SK-N-SH treated with all-trans-retinoic acid at 6 μM for 48 hours (cell line): ENCODE measurements at regions not wholly inside any gene's neighbourhood (a gene's known extent, or its start where the extent isn't known, plus 50 kb on each side); places are given as distances from the start of the nearest gene placed in this dataset.

Experiments
- ARNTL ChIP-seq: fragments of 450-650 bp; formaldehyde crosslinking; IDR thresholded peaks from 2 replicates; pipeline ENCODE4 v1.5.0; 2020; ENCODE audit warnings: low read depth, mild to moderate bottlenecking, moderate library complexity, borderline replicate concordance
- CSDC2 ChIP-seq: fragments of 250-450 bp; sonication (Bioruptor Pico); IDR thresholded peaks from 2 replicates; pipeline ENCODE4 v1.5.0; 2020; ENCODE audit warnings: mild to moderate bottlenecking, moderate library complexity
- CSRNP3 ChIP-seq: fragments of 250-450 bp; sonication (Bioruptor Pico); IDR thresholded peaks from 2 replicates; pipeline ENCODE4 v1.5.1; 2021; ENCODE audit warnings: mild to moderate bottlenecking, moderate library complexity
- PATZ1 ChIP-seq: fragments of 250-450 bp; sonication (Bioruptor Pico); IDR thresholded peaks from 2 replicates; pipeline ENCODE4 v1.8.0; 2020; ENCODE audit warnings: mild to moderate bottlenecking, moderate library complexity, borderline replicate concordance
- PPARA ChIP-seq: fragments of 250-450 bp; sonication (Bioruptor Pico); IDR thresholded peaks from 2 replicates; pipeline ENCODE4 v1.5.0; 2020; ENCODE audit warnings: mild to moderate bottlenecking, borderline replicate concordance
- TCF4 ChIP-seq: fragments of 250-450 bp; sonication (Bioruptor Pico); IDR thresholded peaks from 2 replicates; pipeline ENCODE4 v1.8.0; 2021; ENCODE audit warnings: mild to moderate bottlenecking, moderate library complexity, borderline replicate concordance
- TOX ChIP-seq: fragments of 250-450 bp; sonication (Bioruptor Pico); IDR thresholded peaks from 2 replicates; pipeline ENCODE4 v1.8.0; 2021; ENCODE audit warnings: mild to moderate bottlenecking, moderate library complexity, borderline replicate concordance
- TSHZ2 ChIP-seq: fragments of 250-450 bp; sonication (Bioruptor Pico); IDR thresholded peaks from 2 replicates; pipeline ENCODE4 v1.5.0; 2020; ENCODE audit warnings: mild to moderate bottlenecking, moderate library complexity
- ZFP30 ChIP-seq: fragments of 450-650 bp; formaldehyde crosslinking; IDR thresholded peaks from 2 replicates; pipeline ENCODE4 v1.5.0; 2022; ENCODE audit warnings: mild to moderate bottlenecking, moderate library complexity
- ZNF70 ChIP-seq: fragments of 450-650 bp; formaldehyde crosslinking; IDR thresholded peaks from 2 replicates; pipeline ENCODE4 v1.5.0; 2020; ENCODE audit warnings: mild to moderate bottlenecking, moderate library complexity
- ZNF8 ChIP-seq: fragments of 450-650 bp; formaldehyde crosslinking; IDR thresholded peaks from 2 replicates; pipeline ENCODE4 v1.5.0; 2020; ENCODE audit warnings: mild to moderate bottlenecking, moderate library complexity

GRCh38 chr11:121773076-121773475 lies 320.3 kb upstream of the SORL1-AS1 start:
- no peak for TF ChIP-seq TCF4 (CRISPR knock-in tag)
- TF ChIP-seq ARNTL: no peak
- no peak for TF ChIP-seq CSRNP3 (CRISPR knock-in tag)
- TF ChIP-seq ZNF70: no peak
- TF ChIP-seq PPARA (CRISPR knock-in tag): no peak
- no peak for TF ChIP-seq ZFP30
- TF ChIP-seq TSHZ2 (CRISPR knock-in tag): no peak
- TF ChIP-seq PATZ1 (CRISPR knock-in tag): no peak
- TF ChIP-seq CSDC2: no peak
- no peak for TF ChIP-seq TOX (CRISPR knock-in tag)
- TF ChIP-seq ZNF8 (CRISPR knock-in tag): no peak
